H1 (cell line): ENCODE measurements at regions not wholly inside any gene's neighbourhood (a gene's known extent, or its start where the extent isn't known, plus 50 kb on each side); places are given as distances from the start of the nearest gene placed in this dataset.

Experiments
- CTCF ChIA-PET: fragments of 300-600 bp; sonication (Branson Sonifier 250); formaldehyde crosslinking; loops from one replicate; lab custom pipeline; 2021; ENCODE audit not compliant: partially characterized antibody; lab: Charles Lee
- POLR2A ChIA-PET: fragments of 300-600 bp; sonication (Branson Sonifier 250); formaldehyde crosslinking; loops from one replicate; lab custom pipeline; 2021; ENCODE audit warnings: inconsistent platforms; ENCODE audit not compliant: partially characterized antibody; lab: Charles Lee
- DNase-seq, 2 experiments: peaks; one replicate each; pipeline versions ENCODE4 v3.0.0 to v3.0.0-alpha.2; 2010 to 2022; ENCODE audit warnings: low spot score in 2 of 2, low read depth in 1 of 2, mixed read lengths in 1 of 2
- FAIRE-seq: peaks from 2 replicates; lab custom pipeline; 2011; peaks lifted over from hg19 to GRCh38; lab: Jason Lieb, UNC
- H2AFZ ChIP-seq: 2 replicates; pipeline ENCODE4 v1.8.1; 2012; ENCODE audit warnings: low read length, inconsistent platforms
- H2AK5ac ChIP-seq: 2 replicates; pipeline ENCODE4 v1.6.1; 2013; ENCODE audit warnings: low read depth, low read length
- H2BK120ac ChIP-seq: replicated peaks from 2 replicates; pipeline ENCODE3; 2013; ENCODE audit warnings: low read depth, low read length, inconsistent platforms
- H2BK12ac ChIP-seq: 2 replicates; pipeline ENCODE4 v1.6.1; 2013; ENCODE audit warnings: low read depth, low read length
- H2BK15ac ChIP-seq: 2 replicates; pipeline ENCODE4 v1.6.1; 2013; ENCODE audit warnings: low read length
- H2BK20ac ChIP-seq: 2 replicates; pipeline ENCODE4 v1.6.1; 2013; ENCODE audit warnings: low read length
- H2BK5ac ChIP-seq: 2 replicates; pipeline ENCODE4 v1.6.1; 2013; ENCODE audit warnings: low read depth, low read length
- H3K14ac ChIP-seq: 2 replicates; pipeline ENCODE4 v1.6.1; 2013; ENCODE audit warnings: inconsistent platforms; ENCODE audit not compliant: insufficient read length
- H3K18ac ChIP-seq: 2 replicates; pipeline ENCODE4 v1.6.1; 2013; ENCODE audit warnings: low read length; ENCODE audit errors: extremely low read depth
- H3K23ac ChIP-seq: 2 replicates; pipeline ENCODE4 v1.6.1; 2013; ENCODE audit warnings: inconsistent platforms; ENCODE audit not compliant: insufficient read length
- H3K23me2 ChIP-seq: 2 replicates; pipeline ENCODE4 v1.6.1; 2013; ENCODE audit warnings: low read depth, low read length
- H3K27ac ChIP-seq: 2 replicates; pipeline ENCODE4 v1.6.1; 2011; ENCODE audit warnings: low read depth, low read length, inconsistent platforms
- H3K27me3 ChIP-seq, 4 experiments: replicated peaks in 1 of 4; 1 replicate in 1 of 4; 2 replicates in 3 of 4; pipeline versions ENCODE4 v1.6.1 to v1.8.1; 2011 to 2013; ENCODE audit warnings: low read length in 3 of 4, mild to moderate bottlenecking in 3 of 4, inconsistent platforms in 2 of 4, mixed read lengths in 2 of 4, moderate library complexity in 1 of 4; ENCODE audit not compliant: control insufficient read depth in 3 of 4, insufficient read depth in 3 of 4; ENCODE audit errors: extremely low read depth in 1 of 4
- H3K36me3 ChIP-seq, 4 experiments: 2 replicates each; pipeline versions ENCODE4 v1.6.1 to v1.8.1; 2011 to 2013; ENCODE audit warnings: mild to moderate bottlenecking in 4 of 4, low read length in 3 of 4, moderate library complexity in 2 of 4, control low read depth in 1 of 4, inconsistent platforms in 1 of 4; ENCODE audit not compliant: insufficient read depth in 4 of 4, control insufficient read depth in 2 of 4
- H3K4ac ChIP-seq: replicated peaks from 2 replicates; pipeline ENCODE3; 2013; ENCODE audit warnings: low read length, low read depth, mixed read lengths, inconsistent platforms; ENCODE audit not compliant: insufficient read length
- H3K4me1 ChIP-seq, 4 experiments: replicated peaks in 1 of 4; 1 replicate in 1 of 4; 2 replicates in 3 of 4; pipeline versions ENCODE4 v1.6.1 to v1.8.1; 2011 to 2013; ENCODE audit warnings: low read length in 3 of 4, inconsistent platforms in 2 of 4, mixed read lengths in 1 of 4; ENCODE audit not compliant: insufficient read depth in 4 of 4, control insufficient read depth in 3 of 4
- H3K4me2 ChIP-seq, 2 experiments: 2 replicates each; pipeline versions ENCODE4 v1.6.1 to v1.8.1; 2011 to 2013; ENCODE audit warnings: low read depth in 2 of 2, low read length in 2 of 2, control low read depth in 1 of 2, inconsistent platforms in 1 of 2, mild to moderate bottlenecking in 1 of 2; ENCODE audit not compliant: insufficient read depth in 1 of 2
- H3K4me3 ChIP-seq, 4 experiments: fragments of 200-600, 300-600 bp in 1 of 4; sonication (generic), shearing (Covaris generic), sonication (Bioruptor Twin) in 1 of 4; 2 replicates each; pipeline versions ENCODE4 v1.5.1 to v1.8.1; 2011 to 2016; ENCODE audit warnings: low read length in 4 of 4, low read depth in 3 of 4, control low read depth in 2 of 4, inconsistent platforms in 2 of 4, mild to moderate bottlenecking in 2 of 4, mixed read lengths in 1 of 4, moderate library complexity in 1 of 4; ENCODE audit not compliant: insufficient read depth in 2 of 4; ENCODE audit errors: extremely low read depth in 1 of 4
- H3K56ac ChIP-seq: replicated peaks from 2 replicates; pipeline ENCODE3; 2013; ENCODE audit warnings: low read depth, mild to moderate bottlenecking, mixed read lengths, low read length, inconsistent platforms; ENCODE audit not compliant: insufficient read length
- H3K79me1 ChIP-seq: 2 replicates; pipeline ENCODE4 v1.6.1; 2013; ENCODE audit warnings: low read depth, low read length, control low read depth
- H3K79me2 ChIP-seq, 2 experiments: 2 replicates each; pipeline versions ENCODE4 v1.6.1 to v1.8.1; 2012 to 2013; ENCODE audit warnings: low read length in 2 of 2, mild to moderate bottlenecking in 2 of 2, inconsistent platforms in 1 of 2; ENCODE audit not compliant: insufficient read depth in 2 of 2, control insufficient read depth in 1 of 2
- H3K9ac ChIP-seq, 4 experiments: replicated peaks in 1 of 4; 1 replicate in 1 of 4; 2 replicates in 3 of 4; pipeline versions ENCODE4 v1.6.1 to v1.8.1; 2011 to 2013; ENCODE audit warnings: low read depth in 3 of 4, low read length in 3 of 4, control low read depth in 2 of 4, mild to moderate bottlenecking in 2 of 4, moderate library complexity in 2 of 4, inconsistent platforms in 1 of 4; ENCODE audit errors: extremely low read depth in 1 of 4
- H3K9me3 ChIP-seq, 2 experiments: 2 replicates each; pipeline versions ENCODE4 v1.6.1 to v1.8.1; 2012 to 2013; ENCODE audit warnings: mild to moderate bottlenecking in 2 of 2, moderate library complexity in 2 of 2, control low read depth in 1 of 2, inconsistent platforms in 1 of 2, low read depth in 1 of 2, low read length in 1 of 2, mixed read lengths in 1 of 2; ENCODE audit not compliant: insufficient read depth in 2 of 2
- H4K20me1 ChIP-seq, 2 experiments: replicated peaks in 1 of 2; 2 replicates each; pipeline versions ENCODE3 to v1.8.1; 2011 to 2013; ENCODE audit warnings: inconsistent platforms in 2 of 2, low read length in 2 of 2, mild to moderate bottlenecking in 1 of 2; ENCODE audit not compliant: insufficient read depth in 2 of 2, control insufficient read depth in 1 of 2
- H4K5ac ChIP-seq: 2 replicates; pipeline ENCODE4 v1.6.1; 2013; ENCODE audit warnings: low read length, low read depth, mixed read lengths, inconsistent platforms; ENCODE audit not compliant: insufficient read length
- H4K8ac ChIP-seq: 2 replicates; pipeline ENCODE4 v1.8.0; 2013; ENCODE audit warnings: mild to moderate bottlenecking, moderate library complexity, low read length, inconsistent platforms; ENCODE audit not compliant: insufficient read depth; ENCODE audit errors: extremely low read depth
- H4K91ac ChIP-seq: replicated peaks from 2 replicates; pipeline ENCODE3; 2013; ENCODE audit warnings: low read length, mixed read lengths, inconsistent platforms; ENCODE audit not compliant: insufficient read length
- CBX5 ChIP-seq: fragments of 300-800, 300-1000 bp; sonication (generic); IDR thresholded peaks from 2 replicates; pipeline ENCODE4 v1.7.1; 2016; ENCODE audit warnings: antibody characterized with exemption, low read length, low read depth
- E2F6 ChIP-seq: IDR thresholded peaks from 2 replicates; pipeline ENCODE4 v1.6.1; 2012; ENCODE audit warnings: inconsistent platforms
- EZH2 ChIP-seq: fragments of 200-600 bp; sonication (generic); IDR thresholded peaks from 2 replicates; pipeline ENCODE4 v1.7.1; 2012; ENCODE audit warnings: low read depth, mild to moderate bottlenecking, moderate library complexity, low read length, inconsistent platforms; ENCODE audit not compliant: severe bottlenecking
- FOSL1 ChIP-seq: IDR thresholded peaks from 2 replicates; pipeline ENCODE4 v1.6.1; 2011; ENCODE audit warnings: mild to moderate bottlenecking, low read depth, low read length, moderate library complexity; ENCODE audit not compliant: insufficient read depth
- KDM5A ChIP-seq: fragments of 200-600 bp; IDR thresholded peaks from 2 replicates; pipeline ENCODE4 v1.7.1; 2012; ENCODE audit warnings: mild to moderate bottlenecking, low read length, inconsistent platforms, mixed read lengths
- POU5F1 ChIP-seq: IDR thresholded peaks from 2 replicates; pipeline ENCODE4 v1.6.1; 2011; ENCODE audit warnings: low read depth, mild to moderate bottlenecking, low read length, moderate library complexity
- SP4 ChIP-seq: IDR thresholded peaks from 2 replicates; pipeline ENCODE4 v1.6.1; 2012; ENCODE audit warnings: low read length, inconsistent platforms
- SUZ12 ChIP-seq: fragments of 200-600 bp; sonication (generic); IDR thresholded peaks from 2 replicates; pipeline ENCODE4 v1.6.1; 2012; ENCODE audit warnings: mild to moderate bottlenecking, inconsistent platforms, low read length, moderate library complexity, mixed read lengths
- TBP ChIP-seq: IDR thresholded peaks from 2 replicates; pipeline ENCODE4 v1.6.1; 2011; ENCODE audit warnings: low read depth, low read length, improper control_type of control experiment
- WGBS, 2 experiments: shearing (Covaris generic) in 1 of 2; methylation state at CpG; one replicate each; pipeline versions ENCODE4 v1.1.6 to v1.1.7; 2013 to 2015; ENCODE audit warnings: low lambda C conversion rate in 2 of 2, mixed read lengths in 2 of 2, inconsistent platforms in 1 of 2, low coverage in 1 of 2, missing lambda C conversion rate in 1 of 2; ENCODE audit not compliant: insufficient replicate concordance in 2 of 2, insufficient coverage in 1 of 2, insufficient read length in 1 of 2; ENCODE audit errors: extremely low coverage in 1 of 2, missing lambda C conversion rate in 1 of 2; 5-methylcytosine and 5-hydroxymethylcytosine counted together

- Histone ChIP-seq H3K27me3 (peaks cover 4 to 16% (median 11%) of the 10 kb centered on the region in 4 experiments; a peak in 5 of 7 replicates), H3K4ac (no peak overlapping the region), H4K91ac (no peak overlapping the region), H2AFZ (no peak overlapping the region), H3K23ac (no peak overlapping the region), H4K5ac (no peak overlapping the region), H2BK5ac (no peak overlapping the region), H3K4me1 (no peaks in the 10 kb centered on the region), H3K9ac (no peak overlapping the region), H3K4me3 (no peak overlapping the region), H3K14ac (no peak overlapping the region), H4K20me1 (peaks cover 0 to 1% of the 10 kb centered on the region in 2 experiments), H2AK5ac (no peak overlapping the region), H3K36me3 (no peaks in the 10 kb centered on the region), H2BK12ac (no peak overlapping the region), H2BK120ac (no peak overlapping the region), H3K23me2 (no peaks in the 10 kb centered on the region), H2BK20ac (no peak overlapping the region), H2BK15ac (no peak overlapping the region), H3K79me2 (no peaks in the 10 kb centered on the region), H3K18ac (no peak overlapping the region), H3K4me2 (no peak overlapping the region), H3K56ac (no peak overlapping the region), H3K79me1 (no peaks in the 10 kb centered on the region), H3K9me3 (no peaks in the 10 kb centered on the region), H3K27ac (no peak overlapping the region), H4K8ac (no peak overlapping the region)
- WGBS, 2 experiments = 90% methylated on average over 4 of the region's 5 CpGs; no CpG with 5 or more reads in 1 of the 2 experiments
- POLR2A ChIA-PET = no interaction called here
- CTCF ChIA-PET = no interaction called here
- DNase-seq (no peak), FAIRE-seq (no peak)
- no peak for TF ChIP-seq SP4
- no peak for TF ChIP-seq CBX5
- no peak for TF ChIP-seq KDM5A
- TF ChIP-seq SUZ12 = no peak
- TF ChIP-seq FOSL1 = no peak
- TF ChIP-seq POU5F1 = no peak
- TF ChIP-seq TBP = no peak
- no peak for TF ChIP-seq E2F6
- no peak for TF ChIP-seq EZH2
These were observed 76.0 kb upstream of the MAGEB16 start for GRCh38 chrX:35722128-35722527.
